ENCODE measurements at regions not wholly inside any gene's neighbourhood (a gene's known extent, or its start where the extent isn't known, plus 50 kb on each side); places are given as distances from the start of the nearest gene placed in this dataset.

DNA sequence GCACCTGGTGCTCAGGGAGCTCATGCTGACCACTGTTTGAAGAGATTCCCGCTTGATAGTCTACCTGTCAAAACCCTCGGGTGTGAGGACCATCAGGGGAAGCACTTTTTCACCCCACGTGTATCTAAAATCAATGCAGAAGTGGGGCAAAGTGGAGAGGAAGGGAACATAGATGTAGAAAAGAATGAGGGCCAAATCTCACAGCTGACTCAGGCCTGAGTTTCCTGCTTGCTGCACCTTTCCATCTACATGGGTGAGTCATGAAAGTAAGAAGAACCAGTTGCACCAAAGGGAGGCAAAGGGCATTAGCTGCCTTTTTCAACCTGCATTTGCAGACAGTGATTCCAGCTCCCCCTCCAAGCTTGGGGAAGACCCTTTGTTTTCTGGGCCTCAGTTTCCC is 100.2 kb upstream of the MYCN start:
- Histone ChIP-seq H2AFZ (ENCODE audit: low read length) (no peak overlapping the region), H4K20me1 (ENCODE audit: insufficient read depth, low read length) (no peaks in the 10 kb centered on the region), H3K9ac (ENCODE audit: low read length) (no peak overlapping the region), H3K36me3 (replicated peaks; ENCODE audit: insufficient read depth, low read length) (no peaks in the 10 kb centered on the region), H3K4me1 (ENCODE audit: low read length) (no peaks in the 10 kb centered on the region), H3K27ac (ENCODE audit: low read length) (no peak overlapping the region), H3F3A (ENCODE audit: insufficient read depth, low read length) (no peaks in the 10 kb centered on the region), H3K4me2 (ENCODE audit: low read depth, low read length) (no peak overlapping the region), H3K9me2 (replicated peaks; ENCODE audit: insufficient read depth, low read length) (no peaks in the 10 kb centered on the region), H3K9me3 (replicated peaks; ENCODE audit: insufficient read depth, low read length) (no peaks in the 10 kb centered on the region), H3K4me3 (ENCODE audit: low read length) (no peak overlapping the region), H3K27me3 (replicated peaks; ENCODE audit: insufficient read depth, low read length) (no peaks in the 10 kb centered on the region), H3K79me2 (ENCODE audit: low read length) (no peaks in the 10 kb centered on the region)
- DNase-seq, result no peak
- TF ChIP-seq, protein P1, sequence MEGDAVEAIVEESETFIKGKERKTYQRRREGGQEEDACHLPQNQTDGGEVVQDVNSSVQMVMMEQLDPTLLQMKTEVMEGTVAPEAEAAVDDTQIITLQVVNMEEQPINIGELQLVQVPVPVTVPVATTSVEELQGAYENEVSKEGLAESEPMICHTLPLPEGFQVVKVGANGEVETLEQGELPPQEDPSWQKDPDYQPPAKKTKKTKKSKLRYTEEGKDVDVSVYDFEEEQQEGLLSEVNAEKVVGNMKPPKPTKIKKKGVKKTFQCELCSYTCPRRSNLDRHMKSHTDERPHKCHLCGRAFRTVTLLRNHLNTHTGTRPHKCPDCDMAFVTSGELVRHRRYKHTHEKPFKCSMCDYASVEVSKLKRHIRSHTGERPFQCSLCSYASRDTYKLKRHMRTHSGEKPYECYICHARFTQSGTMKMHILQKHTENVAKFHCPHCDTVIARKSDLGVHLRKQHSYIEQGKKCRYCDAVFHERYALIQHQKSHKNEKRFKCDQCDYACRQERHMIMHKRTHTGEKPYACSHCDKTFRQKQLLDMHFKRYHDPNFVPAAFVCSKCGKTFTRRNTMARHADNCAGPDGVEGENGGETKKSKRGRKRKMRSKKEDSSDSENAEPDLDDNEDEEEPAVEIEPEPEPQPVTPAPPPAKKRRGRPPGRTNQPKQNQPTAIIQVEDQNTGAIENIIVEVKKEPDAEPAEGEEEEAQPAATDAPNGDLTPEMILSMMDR (IDR thresholded peaks at IDR 0.05; ENCODE audit: low read length), result no peak
- TF ChIP-seq EZH2phosphoT487 (IDR thresholded peaks at IDR 0.05; ENCODE audit: low read length) (no peak), EZH2 (optimal IDR thresholded peaks at IDR 0.05; ENCODE audit: low read depth, low read length) (no peak)

DNA sequence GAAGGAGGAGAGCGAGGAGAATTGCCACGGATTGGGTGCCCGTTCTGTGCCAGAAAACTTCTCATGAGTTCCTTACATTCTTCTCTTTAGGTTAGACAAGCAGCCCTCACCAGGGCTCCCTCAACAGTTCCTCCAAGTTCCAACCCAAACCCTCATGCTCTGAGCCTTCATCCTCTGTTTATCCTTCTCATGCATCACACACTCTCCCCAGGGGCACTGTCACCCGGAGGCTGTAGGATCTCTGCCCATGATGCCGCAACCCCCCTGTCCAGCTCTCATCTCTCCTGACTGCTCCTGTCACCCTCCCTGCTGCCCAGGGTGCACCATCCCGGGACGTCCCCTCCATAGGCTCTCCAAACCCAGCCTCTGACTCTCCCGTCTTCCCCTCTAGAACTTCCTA is 99.4 kb upstream of the MYCN start:
- no peak overlapping the region for H3K9ac ChIP-seq (ENCODE audit: low read length)
- TF ChIP-seq EZH2 (optimal IDR thresholded peaks at IDR 0.05; ENCODE audit: low read depth, low read length) (no peak), EZH2phosphoT487 (IDR thresholded peaks at IDR 0.05; ENCODE audit: low read length) (no peak)
- TF ChIP-seq, protein P1 (IDR thresholded peaks at IDR 0.05; ENCODE audit: low read length), result no peak
- H3K36me3 ChIP-seq (replicated peaks; ENCODE audit: insufficient read depth, low read length), result no peaks in the 10 kb centered on the region
- H3K79me2 ChIP-seq (ENCODE audit: low read length), result no peaks in the 10 kb centered on the region
- no peak overlapping the region for H2AFZ ChIP-seq (ENCODE audit: low read length)
- H3K4me2 ChIP-seq (ENCODE audit: low read depth, low read length), result no peak overlapping the region
- DNase-seq, result no peak
- H3F3A ChIP-seq (ENCODE audit: insufficient read depth, low read length), result no peaks in the 10 kb centered on the region
- no peak overlapping the region for H3K4me3 ChIP-seq (ENCODE audit: low read length)
- H3K27ac ChIP-seq (ENCODE audit: low read length), result no peak overlapping the region
- no peaks in the 10 kb centered on the region for H3K9me3 ChIP-seq (replicated peaks; ENCODE audit: insufficient read depth, low read length)
- H4K20me1 ChIP-seq (ENCODE audit: insufficient read depth, low read length), result no peaks in the 10 kb centered on the region
- H3K4me1 ChIP-seq (ENCODE audit: low read length), result no peaks in the 10 kb centered on the region
- H3K27me3 ChIP-seq (replicated peaks; ENCODE audit: insufficient read depth, low read length), result no peaks in the 10 kb centered on the region
- H3K9me2 ChIP-seq (replicated peaks; ENCODE audit: insufficient read depth, low read length), result no peaks in the 10 kb centered on the region

DNA sequence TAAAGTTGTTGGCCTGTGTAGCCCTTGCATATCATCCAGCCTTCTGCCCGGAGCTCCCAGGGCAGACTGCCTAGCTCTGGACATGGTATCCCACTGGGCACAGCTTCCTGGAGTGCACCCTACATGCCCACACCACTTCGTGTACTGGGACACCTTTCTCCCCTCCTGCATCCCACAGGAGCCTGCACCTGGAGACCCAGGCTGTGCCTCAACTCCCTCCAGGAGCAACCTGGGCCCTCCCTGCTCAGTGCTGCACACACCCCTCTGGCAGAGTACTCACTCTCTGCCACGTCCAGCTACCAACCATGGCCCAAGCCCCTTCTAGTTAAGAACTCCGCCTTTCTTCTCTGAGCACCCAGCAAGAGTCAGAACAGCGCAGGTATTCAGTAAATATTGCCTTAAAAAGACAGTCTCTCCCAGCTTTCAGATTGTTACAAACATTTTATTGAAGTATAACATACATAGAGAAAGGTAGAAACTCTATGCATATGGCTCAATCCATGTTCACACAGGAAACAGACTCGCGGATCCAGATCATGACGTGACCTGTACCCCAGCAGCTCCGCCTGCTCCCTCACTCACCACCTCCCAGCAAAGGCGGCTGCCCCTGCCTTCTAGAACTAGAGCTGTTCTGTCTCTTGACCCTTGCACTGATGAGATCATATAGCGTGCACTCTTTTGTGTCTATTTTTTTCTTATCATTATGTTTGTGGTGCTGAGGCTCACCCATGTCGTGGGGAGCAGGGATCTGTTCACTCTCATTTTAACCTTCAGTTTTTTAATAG is 98.4 kb upstream of the MYCN start:
- Histone ChIP-seq H3K4me1 (ENCODE audit: low read length) (no peaks in the 10 kb centered on the region), H3K27me3 (replicated peaks; ENCODE audit: insufficient read depth, low read length) (no peaks in the 10 kb centered on the region), H3K36me3 (replicated peaks; ENCODE audit: insufficient read depth, low read length) (no peaks in the 10 kb centered on the region), H3K9me2 (replicated peaks; ENCODE audit: insufficient read depth, low read length) (no peaks in the 10 kb centered on the region), H3K9me3 (replicated peaks; ENCODE audit: insufficient read depth, low read length) (no peaks in the 10 kb centered on the region), H4K20me1 (ENCODE audit: insufficient read depth, low read length) (no peaks in the 10 kb centered on the region), H3K9ac (ENCODE audit: low read length) (no peak overlapping the region), H3K79me2 (ENCODE audit: low read length) (no peaks in the 10 kb centered on the region), H2AFZ (ENCODE audit: low read length) (no peak overlapping the region), H3K4me2 (ENCODE audit: low read depth, low read length) (no peak overlapping the region), H3K27ac (ENCODE audit: low read length) (no peak overlapping the region), H3F3A (ENCODE audit: insufficient read depth, low read length) (no peaks in the 10 kb centered on the region), H3K4me3 (ENCODE audit: low read length) (no peak overlapping the region)
- TF ChIP-seq EZH2phosphoT487 (IDR thresholded peaks at IDR 0.05; ENCODE audit: low read length) (no peak), EZH2 (optimal IDR thresholded peaks at IDR 0.05; ENCODE audit: low read depth, low read length) (no peak)
- TF ChIP-seq, protein P1 (IDR thresholded peaks at IDR 0.05; ENCODE audit: low read length), result no peak
- no peak for DNase-seq
